GM19452 (cell line): ENCODE measurements at regions not wholly inside any gene's neighbourhood (a gene's known extent, or its start where the extent isn't known, plus 50 kb on each side); places are given as distances from the start of the nearest gene placed in this dataset.
"Not testable (repeated sequence)": the region's sequence is repeated elsewhere in the genome, so short reads cannot be mapped to it uniquely, and the experiment has no call there.

Experiments used
- ATAC-seq: cut with Tn5 transposase; IDR thresholded peaks from one replicate; pipeline ENCODE4 v1.9.1; 2021; ENCODE audit not compliant: unreplicated experiment

DNA sequence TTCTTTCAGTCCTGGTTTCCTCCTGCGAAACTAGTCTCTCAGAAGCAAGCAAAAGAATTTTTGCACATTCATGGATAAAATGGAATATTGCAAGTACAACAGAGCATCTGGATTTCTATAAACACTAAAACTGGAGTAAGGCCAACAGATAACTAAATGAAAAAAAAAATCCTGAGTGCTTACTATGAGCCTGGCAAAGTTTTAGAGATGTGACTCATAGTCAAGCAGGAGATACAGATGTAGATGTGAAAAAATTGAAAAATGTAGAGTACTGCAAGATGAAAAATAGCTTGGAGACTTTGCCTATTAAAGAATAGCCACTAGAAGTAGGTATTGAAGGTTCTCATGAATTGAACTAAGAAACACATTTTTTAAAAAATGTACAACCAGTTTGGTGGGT, 397.4 kb downstream of the OTOL1 start:
- ATAC-seq, result no peak

DNA sequence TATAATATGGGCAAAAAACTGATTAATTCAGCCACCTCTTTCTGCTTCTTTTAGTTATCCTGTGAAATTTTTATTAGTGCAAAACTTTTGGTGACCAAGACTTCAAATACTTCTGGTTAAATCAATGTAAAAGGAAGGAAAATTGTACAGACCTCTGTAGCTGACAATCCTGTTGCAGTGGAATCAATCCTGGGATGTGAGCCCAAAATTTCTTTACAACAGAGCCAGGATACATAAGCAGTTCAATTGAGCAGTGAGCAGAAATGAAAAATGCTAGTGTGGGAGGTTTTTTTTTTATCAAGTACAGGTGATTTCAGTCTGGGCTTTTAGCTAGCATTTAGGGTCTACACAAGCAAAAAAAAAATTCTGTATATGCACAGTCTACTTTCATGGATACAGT, 398.0 kb downstream of the OTOL1 start:
- ATAC-seq, result no peak

DNA sequence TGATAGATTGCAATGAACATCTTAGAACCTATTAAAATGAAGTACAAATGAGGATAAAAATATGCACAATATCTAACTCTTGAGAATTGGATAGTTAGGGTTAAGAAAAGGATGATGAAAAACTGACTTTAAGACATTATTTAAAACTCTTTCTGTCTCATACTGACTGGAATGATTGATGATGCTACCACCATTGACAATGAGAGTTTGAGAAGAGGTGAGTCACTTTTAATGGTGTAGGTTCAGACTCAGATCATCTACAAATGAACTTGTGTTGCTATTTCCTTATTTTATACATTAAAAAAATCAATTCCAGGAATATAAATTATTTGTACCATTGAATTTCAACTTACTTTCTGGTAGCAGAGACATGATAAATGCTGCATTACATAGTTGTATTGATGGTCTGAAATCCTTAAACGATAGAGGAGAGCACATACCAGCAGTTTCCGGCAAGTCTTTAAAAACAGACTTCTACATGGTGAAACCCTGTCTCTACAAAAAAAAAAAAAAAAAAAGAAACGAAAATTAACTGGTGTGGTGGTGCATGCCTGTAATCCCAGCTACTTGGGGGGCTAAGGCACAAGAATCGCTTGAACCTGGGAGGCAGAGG, 409.0 kb downstream of the OTOL1 start:
- no peak for ATAC-seq

DNA sequence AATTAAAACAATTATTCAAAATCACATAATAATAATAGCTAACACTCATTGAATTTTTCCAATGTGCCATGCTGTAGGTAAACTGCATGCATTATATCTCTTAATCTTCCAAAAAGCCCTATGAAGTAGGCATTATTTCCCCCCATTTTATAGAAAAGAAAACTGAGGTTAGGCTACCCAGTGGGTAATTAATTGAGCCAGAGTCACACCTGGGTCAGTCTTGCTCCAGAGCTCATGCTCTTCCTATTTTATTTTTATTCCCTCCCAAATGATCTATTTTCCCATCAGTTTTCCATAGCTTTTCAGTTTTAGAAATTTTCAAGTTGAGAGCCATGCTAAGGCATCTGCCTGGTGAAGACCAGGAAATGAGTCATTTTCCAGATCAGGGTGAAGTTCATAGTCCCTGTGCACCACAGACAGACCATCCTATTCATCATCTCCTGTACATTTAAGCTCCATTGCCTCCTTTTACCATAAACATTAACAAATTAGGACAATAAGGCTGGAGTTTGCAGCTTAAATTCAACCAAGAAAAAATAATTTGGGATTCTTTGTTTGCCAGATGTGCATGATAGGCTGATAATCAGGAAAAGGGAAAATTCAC, 417.3 kb downstream of the OTOL1 start:
- ATAC-seq, result no peak

DNA sequence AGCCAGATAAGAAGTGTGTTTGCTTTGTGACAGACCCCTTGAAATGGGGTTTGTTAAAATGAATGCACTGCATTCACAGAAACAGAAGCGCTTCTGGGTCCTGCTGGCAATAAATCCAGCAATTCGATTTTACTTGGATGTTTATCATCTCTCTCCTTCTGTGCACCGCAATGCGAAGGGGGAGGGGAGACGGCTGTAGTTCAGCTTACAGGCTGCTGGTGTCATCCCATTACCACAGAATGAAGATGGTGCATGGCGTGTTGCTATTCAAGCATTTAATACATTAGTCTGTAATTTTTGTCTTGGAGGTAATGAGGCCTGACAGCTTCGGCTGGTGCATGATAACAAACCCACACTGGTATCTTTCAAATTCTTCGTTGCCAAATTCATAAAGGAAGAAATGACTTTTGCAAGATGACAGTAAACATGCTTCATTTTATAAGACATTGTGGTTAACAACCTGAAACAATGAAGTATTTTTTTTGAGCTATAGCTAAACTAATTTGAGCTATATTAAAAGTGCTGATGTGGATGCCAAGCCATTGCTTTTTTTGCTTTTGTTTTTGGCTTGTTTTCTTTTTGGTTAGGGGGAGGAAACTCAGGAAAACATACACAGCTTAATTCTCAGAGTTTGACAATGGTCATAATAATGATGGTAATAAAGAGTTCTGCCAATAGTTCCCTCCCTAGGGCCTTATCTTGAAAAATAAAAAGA, 418.3 kb downstream of the OTOL1 start:
- no peak for ATAC-seq

DNA sequence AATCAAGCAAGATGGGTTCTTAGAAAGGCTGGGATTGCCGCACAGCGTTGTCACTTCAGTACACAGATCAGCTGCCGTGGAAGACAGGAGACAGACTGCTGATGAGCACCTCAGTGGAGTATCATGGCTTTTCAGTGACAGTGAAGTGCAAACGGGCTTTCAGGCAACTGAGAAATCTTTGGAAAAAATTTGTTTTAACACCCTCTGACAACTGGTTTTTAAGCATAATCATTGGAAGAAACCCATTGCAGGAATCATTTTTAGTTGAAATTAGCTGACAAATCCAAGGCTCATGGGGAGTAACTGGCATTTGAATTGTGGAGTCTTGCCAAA, 418.8 kb downstream of the OTOL1 start:
- no peak for ATAC-seq

DNA sequence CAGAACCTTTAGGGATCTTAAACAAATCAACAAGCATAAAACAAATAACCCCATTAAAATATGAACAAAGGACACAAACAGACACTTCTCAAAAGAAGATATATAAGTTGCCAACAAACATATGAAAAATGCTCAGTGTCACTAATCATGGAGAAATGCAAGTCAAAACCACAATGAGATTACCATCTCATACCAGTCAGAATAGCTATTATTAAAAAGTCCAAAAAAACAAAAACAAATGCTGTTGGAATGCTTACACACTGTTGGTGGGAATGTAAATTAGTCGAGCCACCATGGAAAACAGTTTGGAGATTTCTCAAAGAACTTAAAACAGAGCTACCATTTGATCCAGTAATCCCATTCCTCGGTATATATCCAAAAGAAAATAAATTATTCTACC, 423.6 kb downstream of the OTOL1 start:
- no peak for ATAC-seq

DNA sequence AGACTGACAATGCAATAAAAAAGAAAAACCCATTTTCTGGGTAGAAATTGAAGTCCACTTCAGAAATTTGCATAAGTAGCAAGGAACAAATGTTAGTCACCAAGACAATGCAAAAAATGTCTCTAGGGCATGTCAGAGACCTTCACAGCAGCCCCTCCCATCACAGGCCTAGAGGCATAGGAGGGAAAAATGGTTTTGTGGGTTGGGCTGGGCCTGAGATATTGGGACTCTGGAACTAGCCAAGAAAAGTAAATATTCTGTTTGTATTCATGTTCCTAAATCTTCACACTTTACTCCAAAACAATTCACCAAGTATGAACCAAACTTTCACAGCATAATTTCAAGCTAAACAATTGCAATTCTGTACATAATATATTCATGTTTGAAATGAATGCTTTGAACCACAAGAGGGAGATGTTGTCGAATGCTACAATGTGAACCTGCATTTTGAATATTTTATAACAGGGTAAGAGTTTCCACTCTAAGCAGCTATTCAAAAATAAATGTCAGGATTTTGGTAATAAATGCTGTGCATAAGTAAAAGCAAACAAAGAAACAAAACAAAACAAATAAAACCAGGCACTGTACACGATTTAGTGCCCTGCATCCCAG, 429.2 kb downstream of the OTOL1 start:
- ATAC-seq, result no peak

DNA sequence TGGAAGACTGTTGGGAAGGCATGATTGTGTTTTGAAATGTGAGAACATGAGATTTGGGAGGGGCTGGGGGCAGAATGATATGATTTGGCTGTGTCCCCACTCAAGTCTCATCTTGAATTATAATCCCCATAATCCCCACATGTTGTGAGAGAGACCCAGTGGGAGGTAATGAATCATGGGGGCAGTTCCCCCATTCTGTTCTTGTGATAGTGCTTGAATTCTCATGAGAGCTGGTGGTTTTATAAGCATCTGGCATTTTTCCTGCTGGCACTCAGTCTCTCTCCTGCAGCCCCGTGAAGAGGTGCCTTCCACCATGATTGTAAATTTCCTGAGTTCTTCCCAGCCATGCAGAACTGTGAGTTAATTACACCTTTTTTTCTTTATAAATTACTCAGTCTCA, 430.5 kb downstream of the OTOL1 start:
- ATAC-seq, result no peak

DNA sequence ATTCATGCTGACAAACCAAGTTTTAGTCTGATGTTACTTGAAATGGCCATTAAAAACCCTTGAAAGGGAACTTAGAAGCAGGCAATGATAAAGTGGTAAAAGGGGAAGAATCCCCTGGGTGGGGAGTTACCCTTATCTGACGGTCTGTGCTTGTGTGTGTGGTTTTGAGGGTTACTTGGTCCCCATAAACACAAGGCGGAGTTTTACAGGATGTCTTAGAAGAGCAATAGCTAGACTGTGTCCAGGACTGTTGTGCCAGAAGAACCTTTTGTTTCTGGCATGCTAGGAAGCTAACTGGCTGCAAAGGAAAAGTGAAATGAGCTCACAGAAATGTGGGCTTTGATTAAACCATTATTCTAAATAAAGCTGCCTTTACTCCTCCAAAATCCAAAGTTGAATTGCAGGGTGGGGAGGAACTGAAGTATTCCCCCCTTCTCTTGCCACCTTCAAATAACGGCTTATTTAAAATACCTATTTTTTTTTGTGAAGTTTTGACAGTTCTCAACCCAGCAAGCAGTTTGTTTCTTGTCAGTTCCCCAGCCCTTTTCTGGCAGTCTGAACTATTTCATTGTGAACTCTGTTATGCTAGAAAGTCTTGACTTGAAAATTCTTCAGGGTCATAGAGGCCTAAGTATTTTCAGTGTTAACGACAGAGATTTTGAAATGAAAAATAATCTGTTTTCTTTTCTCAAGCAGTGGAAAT, 443.5 kb downstream of the OTOL1 start:
- no peak for ATAC-seq

DNA sequence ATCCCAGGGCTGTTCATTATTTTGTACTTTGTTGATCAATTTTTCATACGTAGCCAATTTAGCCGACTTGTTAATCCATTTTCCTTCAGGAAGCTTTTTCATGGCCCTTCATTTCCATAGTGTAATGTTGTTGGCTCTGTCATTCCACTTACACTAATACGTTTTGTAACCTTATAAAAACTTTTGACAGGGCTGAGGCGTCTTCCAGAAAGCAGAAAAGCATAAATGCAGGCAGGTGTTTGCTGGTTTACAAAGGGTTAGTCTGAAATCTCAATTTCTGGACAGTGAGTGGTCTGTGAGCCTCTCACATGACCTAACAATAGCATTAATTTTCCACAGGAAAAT, 444.0 kb downstream of the OTOL1 start:
- no peak for ATAC-seq

DNA sequence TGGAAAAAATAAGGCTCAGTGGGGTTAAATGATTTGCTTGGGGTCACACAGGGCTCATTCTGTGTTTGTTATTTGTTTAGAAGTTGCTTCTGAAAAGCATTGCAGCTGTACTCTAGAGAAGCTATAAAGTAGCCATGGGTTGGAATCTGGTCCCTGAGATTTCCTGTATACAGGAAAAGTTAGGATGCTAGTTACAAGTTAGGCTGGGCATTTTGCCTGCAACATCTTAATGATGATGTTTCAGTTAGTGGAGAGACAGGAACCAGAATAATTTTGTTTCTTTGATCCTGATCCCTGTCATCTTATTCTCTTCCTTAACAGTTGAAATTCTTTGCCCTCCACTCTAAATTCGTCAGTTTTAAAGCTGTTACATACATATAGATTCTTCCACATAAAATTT, 445.3 kb downstream of the OTOL1 start:
- ATAC-seq, result no peak

DNA sequence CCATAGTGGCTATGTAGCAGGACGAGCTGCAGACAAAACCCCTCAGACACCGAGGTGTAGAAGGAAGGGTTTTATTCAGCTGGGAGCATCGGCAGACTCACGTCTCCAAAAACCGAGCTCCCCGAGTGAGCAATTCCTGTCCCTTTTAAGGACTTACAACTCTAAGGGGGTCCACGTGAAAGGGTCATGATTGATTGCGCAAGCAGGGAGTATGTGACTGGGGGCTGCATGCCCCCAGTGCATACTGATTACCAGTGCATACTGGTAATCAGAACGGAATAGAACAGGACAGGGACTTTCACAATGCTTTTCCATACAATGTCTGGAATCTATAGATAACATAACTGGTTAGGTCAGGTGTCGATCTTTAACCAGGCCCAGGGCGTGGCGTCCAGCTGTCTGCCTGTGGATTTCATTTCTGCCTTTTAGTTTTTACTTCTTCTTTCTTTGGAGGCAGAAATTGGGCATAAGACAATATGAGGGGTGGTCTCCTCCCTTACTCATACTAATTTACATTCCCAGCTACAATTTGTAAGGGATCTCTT, 447.3 kb downstream of the OTOL1 start:
- not testable (repeated sequence) for ATAC-seq

DNA sequence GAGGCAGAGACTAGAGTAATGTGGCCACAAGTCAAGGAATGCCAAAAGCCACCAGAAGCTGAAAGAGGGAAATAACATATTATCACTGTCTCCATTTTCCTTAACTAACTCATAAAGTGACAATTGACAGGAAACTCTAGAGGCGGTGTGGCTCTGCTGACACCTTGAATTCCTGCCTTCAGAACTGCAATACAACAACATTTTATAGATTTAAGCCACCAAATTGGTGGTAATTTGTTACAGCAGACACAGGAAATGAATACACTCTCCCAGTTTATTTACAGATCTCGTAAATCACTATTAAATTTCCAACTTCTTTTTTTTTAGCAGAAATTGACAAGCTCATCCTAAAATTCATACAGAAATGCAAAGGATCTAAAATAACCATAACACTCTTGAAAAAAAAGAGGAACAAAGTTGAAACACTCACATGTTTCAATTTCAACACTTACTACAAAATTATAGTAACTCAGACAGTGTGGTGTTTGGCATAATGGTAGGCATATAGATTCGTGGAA, 449.9 kb downstream of the OTOL1 start:
- no peak for ATAC-seq

DNA sequence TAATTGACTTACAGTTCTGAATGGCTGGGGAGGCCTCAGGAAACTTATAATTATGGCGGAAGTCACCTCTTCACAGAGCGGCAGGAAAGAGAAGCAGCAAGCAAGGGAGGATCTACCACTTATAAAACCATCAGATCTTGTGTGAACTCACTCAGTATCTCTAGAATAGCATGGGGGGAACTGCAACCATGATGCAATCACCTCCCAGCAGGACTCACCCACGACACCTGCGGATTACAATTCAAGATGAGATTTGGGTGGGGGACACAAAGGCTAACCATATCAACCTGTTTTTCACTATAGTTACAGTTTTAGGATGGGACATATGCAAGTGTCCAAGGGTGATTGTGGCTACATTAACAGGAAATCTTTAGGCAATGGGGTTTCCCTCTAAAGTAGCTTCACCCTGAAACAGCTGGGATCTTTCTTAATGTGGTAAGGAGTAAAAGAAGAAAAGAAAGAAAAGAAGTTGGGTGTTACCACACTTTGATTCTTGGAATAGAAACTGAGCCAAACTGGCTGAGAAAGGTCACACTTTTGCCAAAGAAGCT, 453.8 kb downstream of the OTOL1 start:
- ATAC-seq, result no peak

DNA sequence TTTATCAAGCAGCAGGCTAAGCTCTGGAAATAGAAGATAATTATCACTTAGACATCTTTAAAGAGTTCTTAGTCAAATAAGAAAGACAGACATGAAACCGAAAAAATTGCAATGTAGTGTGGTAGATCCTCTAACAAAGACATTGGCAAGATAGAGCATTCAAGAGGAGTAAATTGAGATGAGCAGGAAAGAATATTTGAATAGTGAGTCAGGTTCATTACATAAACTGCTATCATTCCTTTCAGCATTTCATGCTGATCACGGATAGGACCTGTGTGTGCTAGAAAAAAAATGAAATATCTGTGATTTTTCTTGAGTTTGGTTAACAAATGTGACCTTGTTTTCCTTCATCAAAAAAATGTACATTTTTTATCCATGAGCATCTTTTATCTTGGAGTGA, 460.9 kb downstream of the OTOL1 start:
- ATAC-seq, result no peak

DNA sequence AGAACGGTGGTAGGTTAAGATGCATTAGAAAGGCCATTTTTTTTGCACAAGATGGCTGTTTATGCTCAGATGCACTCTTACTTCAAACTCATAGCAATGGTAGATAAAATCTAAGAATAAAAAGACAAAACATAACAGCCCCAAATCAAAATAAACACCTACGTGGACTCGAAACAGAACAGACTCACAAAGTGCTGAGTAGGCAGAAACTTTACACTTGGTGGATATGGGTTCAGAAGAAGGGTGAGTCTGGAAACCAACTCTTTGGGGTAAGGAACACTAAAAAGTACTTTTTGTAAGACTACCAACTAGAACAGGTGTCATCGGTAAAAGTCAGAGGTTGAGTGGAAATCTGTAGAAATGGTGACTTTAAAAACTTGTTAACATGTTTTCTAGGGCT, 468.2 kb downstream of the OTOL1 start:
- no peak for ATAC-seq

DNA sequence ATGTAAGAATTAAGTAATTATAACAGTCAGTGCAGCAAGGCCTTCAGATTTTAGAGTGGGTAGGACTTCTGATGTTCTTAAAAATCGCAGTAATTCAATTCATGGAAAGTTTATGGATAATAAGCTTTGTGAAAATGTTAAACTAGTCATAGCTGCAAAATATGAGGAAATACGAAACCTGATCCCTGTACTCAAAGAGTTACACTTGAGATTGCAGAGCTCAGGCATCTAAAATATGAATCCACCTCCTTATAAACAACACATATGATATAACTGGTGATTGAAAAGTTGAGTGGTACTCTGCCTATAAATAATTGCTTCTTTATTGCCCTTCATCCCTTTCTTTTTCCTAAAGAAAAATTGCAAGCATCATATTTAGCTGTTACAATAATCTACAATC, 473.3 kb downstream of the OTOL1 start:
- no peak for ATAC-seq

DNA sequence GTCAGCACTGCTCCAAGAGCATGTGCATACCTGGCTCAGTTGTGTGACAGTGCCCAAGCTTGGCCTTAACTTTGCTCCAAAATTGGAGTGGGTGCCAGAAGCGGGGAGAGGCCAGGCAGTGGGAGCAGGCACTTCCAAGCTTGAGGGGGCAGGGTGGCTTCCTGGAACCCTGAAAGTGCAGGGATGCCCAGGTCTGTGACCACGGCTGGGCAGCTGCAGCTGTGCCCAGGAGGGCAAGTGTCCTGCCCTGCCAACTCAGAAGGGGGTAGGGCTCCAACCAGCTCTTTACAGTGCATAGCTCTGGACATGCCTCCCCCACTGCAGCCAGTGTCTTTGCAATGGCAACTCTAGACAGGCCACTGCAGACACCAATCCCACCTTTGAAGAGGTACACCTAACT, 478.6 kb downstream of the OTOL1 start:
- no peak for ATAC-seq

DNA sequence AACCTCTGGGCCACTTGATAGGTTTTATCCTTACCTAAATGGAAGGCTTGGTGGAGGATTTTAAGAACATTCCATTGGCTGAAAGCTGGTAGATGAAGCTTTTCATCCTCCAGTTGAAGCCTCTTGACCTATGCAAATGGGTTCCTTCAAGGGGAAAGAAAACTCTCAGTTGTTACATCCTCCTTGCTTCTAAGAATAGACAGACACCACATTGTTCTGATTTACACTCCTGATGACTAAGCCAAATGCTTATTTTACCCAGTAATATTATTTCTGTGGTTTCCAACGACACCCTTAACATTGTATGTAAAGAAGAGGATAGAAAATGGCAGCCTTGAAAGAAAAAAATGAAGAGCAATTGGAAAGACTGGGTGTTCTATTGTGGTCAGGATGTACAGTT, 480.5 kb downstream of the OTOL1 start:
- ATAC-seq, result no peak

DNA sequence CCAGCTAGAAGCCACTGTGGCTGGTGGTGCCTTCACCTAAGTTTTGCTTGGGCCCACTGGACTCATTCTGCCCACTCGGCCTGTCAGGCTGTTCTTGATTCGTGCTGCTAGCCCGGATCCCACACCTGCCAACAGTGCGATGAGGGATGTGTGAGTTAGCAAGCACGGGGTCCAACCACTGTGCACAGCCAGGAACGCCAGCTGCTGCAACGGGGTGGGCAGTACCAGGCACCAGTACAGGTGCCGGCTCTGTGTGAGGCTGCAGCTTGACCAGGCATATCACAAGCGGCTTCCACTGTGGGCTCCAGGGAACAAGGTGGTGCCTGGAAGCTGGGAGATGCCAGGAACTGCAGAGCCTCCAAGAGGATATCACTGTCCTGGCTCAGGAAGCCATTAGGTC, 481.2 kb downstream of the OTOL1 start:
- no peak for ATAC-seq
